Chondrocyte (in vitro differentiated cells): ENCODE measurements at regions not wholly inside any gene's neighbourhood (a gene's known extent, or its start where the extent isn't known, plus 50 kb on each side); places are given as distances from the start of the nearest gene placed in this dataset.

Source experiments
- DNase-seq: peaks from one replicate; pipeline ENCODE4 v3.0.0; 2021; ENCODE audit warnings: mixed read lengths, low spot score
- H3K27ac Mint-ChIP-seq: one replicate; pipeline ENCODE4 v1.8.0; 2021; ENCODE audit warnings: mild to moderate bottlenecking, moderate library complexity, mixed read lengths; ENCODE audit not compliant: unreplicated experiment
- H3K27me3 Mint-ChIP-seq: 2 replicates; pipeline ENCODE4 v1.8.0; 2021; ENCODE audit warnings: low read depth, mixed read lengths
- H3K36me3 Mint-ChIP-seq: 2 replicates; pipeline ENCODE4 v1.8.0; 2021; ENCODE audit warnings: low read depth, mixed read lengths
- H3K4me1 Mint-ChIP-seq: 2 replicates; pipeline ENCODE4 v1.8.0; 2021; ENCODE audit warnings: low read depth, mild to moderate bottlenecking, mixed read lengths
- H3K4me3 Mint-ChIP-seq: one replicate; pipeline ENCODE4 v1.8.0; 2021; ENCODE audit warnings: mild to moderate bottlenecking, moderate library complexity, mixed read lengths; ENCODE audit not compliant: unreplicated experiment
- H3K9me3 Mint-ChIP-seq: 2 replicates; pipeline ENCODE4 v1.8.0; 2021; ENCODE audit warnings: low read depth, mixed read lengths
- CTCF ChIP-seq: fragments of 200-600 bp; sonication (generic); IDR thresholded peaks from 2 replicates; pipeline ENCODE4 v1.5.0; 2021; ENCODE audit warnings: antibody characterized with exemption, mild to moderate bottlenecking, moderate library complexity

- DNase-seq: no peak
- Mint-ChIP-seq H3K36me3 (no peaks in the 10 kb centered on the region), H3K4me1 (peaks cover 21% of the 10 kb centered on the region), H3K9me3 (peaks cover 4% of the 10 kb centered on the region), H3K27ac (no peak overlapping the region), H3K4me3 (no peak overlapping the region), H3K27me3 (peaks cover 1% of the 10 kb centered on the region)
- no peak for TF ChIP-seq CTCF
These were observed 99.1 kb upstream of the RAB3GAP2 start for GRCh38 chr1:220371324-220371723.

GRCh38 chr1:220370041-220370700 lies 97.9 kb upstream of the RAB3GAP2 start:
- Mint-ChIP-seq H3K4me1 (peaks cover 21% of the 10 kb centered on the region), H3K36me3 (no peaks in the 10 kb centered on the region), H3K27me3 (peaks cover 1% of the 10 kb centered on the region), H3K27ac (peak overlapping the region; percentile 76), H3K4me3 (no peak overlapping the region), H3K9me3 (peaks cover 4% of the 10 kb centered on the region)
- no peak for DNase-seq
- no peak for TF ChIP-seq CTCF

DNA sequence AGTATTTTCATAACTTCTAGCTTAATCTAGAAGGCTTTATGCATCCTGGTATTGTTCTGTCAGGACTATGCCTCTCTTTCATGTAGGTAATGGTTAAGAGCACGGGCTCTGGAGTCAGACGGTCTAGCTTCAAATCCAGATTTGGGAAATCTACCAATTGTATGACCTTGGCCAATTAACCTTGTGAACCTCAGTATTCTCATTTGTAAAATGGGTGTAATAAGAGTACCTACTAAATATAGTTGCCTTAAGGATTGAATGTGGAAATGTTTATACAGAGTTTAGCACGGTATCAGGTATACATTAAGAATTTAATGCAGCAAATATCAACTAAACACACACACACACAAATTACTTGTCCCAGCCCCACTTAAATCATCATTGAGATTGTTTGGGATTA lies 97.3 kb upstream of the RAB3GAP2 start:
- no peak overlapping the region for H3K27ac Mint-ChIP-seq

DNA sequence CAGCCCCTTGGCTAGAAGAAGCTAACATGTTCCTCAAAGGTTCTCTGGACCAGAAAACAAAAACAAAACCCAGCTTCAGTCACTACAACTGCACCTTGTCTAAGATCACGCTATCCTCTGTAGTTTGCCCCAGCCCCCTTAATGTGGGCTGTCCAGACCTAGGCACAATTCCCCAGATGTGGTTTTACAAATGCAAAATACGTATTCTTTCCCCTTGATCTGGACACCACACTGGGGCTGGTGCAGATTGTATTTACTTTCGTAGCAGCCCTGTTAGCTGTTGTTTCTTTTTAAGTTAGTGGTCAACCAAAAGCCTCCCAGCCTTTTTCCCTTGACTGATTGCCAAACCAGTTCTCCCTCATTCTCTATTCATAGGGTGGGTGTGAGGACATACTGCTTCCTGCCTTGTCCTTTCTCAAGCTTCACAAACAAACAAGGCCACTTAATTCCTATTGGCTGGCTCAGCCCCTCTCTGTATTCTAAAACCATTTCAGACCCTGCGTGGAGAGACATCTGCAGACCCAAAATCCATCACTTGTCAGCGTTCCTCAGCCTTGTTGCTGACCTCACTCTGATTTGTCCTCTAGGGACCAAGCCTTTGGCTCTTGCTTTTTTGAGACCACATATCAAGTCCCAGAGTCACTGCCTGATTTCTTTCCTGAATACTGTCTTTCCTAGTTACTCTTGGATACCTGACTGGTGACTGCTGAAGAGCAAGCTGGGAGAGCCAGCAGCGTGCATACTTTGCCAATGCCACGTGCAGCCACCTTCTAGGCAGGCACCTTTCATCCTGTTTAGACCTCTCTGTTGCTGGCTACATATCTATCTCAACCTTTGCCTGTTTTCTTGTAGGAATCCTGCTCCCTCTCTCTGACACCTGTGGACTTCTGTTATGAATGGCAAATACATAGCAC lies 96.4 kb upstream of the RAB3GAP2 start:
- no peak for DNase-seq
- Mint-ChIP-seq H3K27me3 (peaks cover 1% of the 10 kb centered on the region), H3K4me3 (no peak overlapping the region), H3K36me3 (no peaks in the 10 kb centered on the region), H3K4me1 (peaks cover 21% of the 10 kb centered on the region), H3K27ac (no peak overlapping the region), H3K9me3 (peaks cover 4% of the 10 kb centered on the region)
- no peak for TF ChIP-seq CTCF

More for the DNA sequence above, 97.3 kb upstream of the RAB3GAP2 start:
- peaks cover 4% of the 10 kb centered on the region for H3K9me3 Mint-ChIP-seq
- DNase-seq: no peak
- no peaks in the 10 kb centered on the region for H3K36me3 Mint-ChIP-seq
- peaks cover 21% of the 10 kb centered on the region for H3K4me1 Mint-ChIP-seq
- no peak overlapping the region for H3K4me3 Mint-ChIP-seq
- no peak for TF ChIP-seq CTCF
- H3K27me3 Mint-ChIP-seq: peaks cover 1% of the 10 kb centered on the region

- Mint-ChIP-seq H3K27me3 (peaks cover 1% of the 10 kb centered on the region), H3K4me1 (peaks cover 21% of the 10 kb centered on the region), H3K36me3 (no peaks in the 10 kb centered on the region), H3K4me3 (no peak overlapping the region), H3K27ac (no peak overlapping the region), H3K9me3 (peaks cover 4% of the 10 kb centered on the region)
- TF ChIP-seq CTCF: no peak
- no peak for DNase-seq
These were observed 95.6 kb upstream of the RAB3GAP2 start for GRCh38 chr1:220367833-220368232.
